ENCODE measurements at regions not wholly inside any gene's neighbourhood (a gene's known extent, or its start where the extent isn't known, plus 50 kb on each side); places are given as distances from the start of the nearest gene placed in this dataset.

GRCh38 chr18:35777039-35777438, 195.4 kb upstream of the RMP24 start:
- Histone ChIP-seq H3K27ac (no peak overlapping the region), H3K36me3 (no peaks in the 10 kb centered on the region), H3K9me3 (no peaks in the 10 kb centered on the region), H3K4me3 (no peak overlapping the region), H3K4me1 (no peaks in the 10 kb centered on the region), H3K27me3 (no peaks in the 10 kb centered on the region)
- intact Hi-C loops (cut with DNase I; ENCODE audit: low total_unique reads) (no loop called here), in situ Hi-C loops (cut with MboI; ENCODE audit: low pct_ligation_motif_present in 1 of 4, low pct_unique_long_range_greater_than_20kb in 1 of 4, low sequenced_read_pairs in 3 of 4) (loop anchor here in 1 of 4 donors (10.0 kb wide), 1 partner anchor 58 kb away; no protein-coding TSS in a partner anchor)
- no peak for DNase-seq
- TF ChIP-seq CTCF (IDR thresholded peaks at IDR 0.05) (no peak), POLR2A (IDR thresholded peaks at IDR 0.05) (no peak), POLR2AphosphoS5 (IDR thresholded peaks at IDR 0.05) (no peak), EP300 (IDR thresholded peaks at IDR 0.05; ENCODE audit: low read depth) (no peak)
- 80 to 100% methylated on average over 1 to 4 of the region's 4 CpGs for WGBS, 2 donors (ENCODE audit: low coverage in 1 of 2)

GRCh38 chr18:35778850-35779627, 193.4 kb upstream of the RMP24 start:
- TF ChIP-seq POLR2AphosphoS5 (IDR thresholded peaks at IDR 0.05) (no peak), POLR2A (IDR thresholded peaks at IDR 0.05) (no peak), CTCF (IDR thresholded peaks at IDR 0.05) (no peak), EP300 (IDR thresholded peaks at IDR 0.05; ENCODE audit: low read depth) (no peak)
- H3K27ac ChIP-seq = no peak overlapping the region
- no peak for DNase-seq
- in situ Hi-C loops (cut with MboI; ENCODE audit: low pct_ligation_motif_present in 1 of 4, low pct_unique_long_range_greater_than_20kb in 1 of 4, low sequenced_read_pairs in 3 of 4) (loop anchor here in 1 of 4 donors (10.0 kb wide), 1 partner anchor 56 kb away; no protein-coding TSS in a partner anchor), intact Hi-C loops (cut with DNase I; ENCODE audit: low total_unique reads) (no loop called here)
- no peaks in the 10 kb centered on the region for H3K36me3 ChIP-seq
- H3K9me3 ChIP-seq = no peaks in the 10 kb centered on the region
- 50 to 60% methylated on average over 3 to 4 of the region's 4 CpGs for WGBS, 2 donors (ENCODE audit: low coverage in 1 of 2)
- H3K4me1 ChIP-seq = no peaks in the 10 kb centered on the region
- H3K27me3 ChIP-seq = no peaks in the 10 kb centered on the region
- H3K4me3 ChIP-seq = no peak overlapping the region

- no peaks in the 10 kb centered on the region for H3K36me3 ChIP-seq
- intact Hi-C loops (cut with DNase I; ENCODE audit: low total_unique reads) (no loop called here), in situ Hi-C loops (cut with MboI; ENCODE audit: low pct_ligation_motif_present in 1 of 4, low pct_unique_long_range_greater_than_20kb in 1 of 4, low sequenced_read_pairs in 3 of 4) (no loop called here)
- H3K4me1 ChIP-seq = no peaks in the 10 kb centered on the region
- 81 to 93% methylated on average over 3 to 5 of the region's 5 CpGs for WGBS, 2 donors (ENCODE audit: low coverage in 1 of 2)
- no peaks in the 10 kb centered on the region for H3K27me3 ChIP-seq
- DNase-seq = no peak
- TF ChIP-seq CTCF (IDR thresholded peaks at IDR 0.05) (no peak), POLR2A (IDR thresholded peaks at IDR 0.05) (no peak), POLR2AphosphoS5 (IDR thresholded peaks at IDR 0.05) (no peak), EP300 (IDR thresholded peaks at IDR 0.05; ENCODE audit: low read depth) (no peak)
- H3K9me3 ChIP-seq = no peaks in the 10 kb centered on the region
- no peak overlapping the region for H3K27ac ChIP-seq
- H3K4me3 ChIP-seq = no peak overlapping the region
These were observed 191.5 kb upstream of the RMP24 start for GRCh38 chr18:35780937-35781336.

- no peaks in the 10 kb centered on the region for H3K4me1 ChIP-seq
- intact Hi-C loops (cut with DNase I; ENCODE audit: low total_unique reads) (no loop called here), in situ Hi-C loops (cut with MboI; ENCODE audit: low pct_ligation_motif_present in 1 of 4, low pct_unique_long_range_greater_than_20kb in 1 of 4, low sequenced_read_pairs in 3 of 4) (no loop called here)
- no peak overlapping the region for H3K27ac ChIP-seq
- TF ChIP-seq CTCF (IDR thresholded peaks at IDR 0.05) (no peak), POLR2A (IDR thresholded peaks at IDR 0.05) (no peak), EP300 (IDR thresholded peaks at IDR 0.05; ENCODE audit: low read depth) (no peak), POLR2AphosphoS5 (IDR thresholded peaks at IDR 0.05) (no peak)
- H3K9me3 ChIP-seq = no peaks in the 10 kb centered on the region
- H3K4me3 ChIP-seq = no peak overlapping the region
- no peaks in the 10 kb centered on the region for H3K27me3 ChIP-seq
- WGBS, 2 donors (ENCODE audit: low coverage in 1 of 2) = 85% methylated on average over 3 of the region's 3 CpGs; no CpG with 5 or more reads in 1 of the 2 donors
- H3K36me3 ChIP-seq = no peaks in the 10 kb centered on the region
- no peak for DNase-seq
These were observed 189.6 kb upstream of the RMP24 start for GRCh38 chr18:35782926-35783325.

Measured in transverse colon (tissue), 4 donors.